ENCODE measurements at regions not wholly inside any gene's neighbourhood (a gene's known extent, or its start where the extent isn't known, plus 50 kb on each side); places are given as distances from the start of the nearest gene placed in this dataset.

- no TSS peak for BruUV-seq (replicated peaks)
- CTCF ChIA-PET, result no interaction called here
- POLR2A ChIA-PET, result no interaction called here
- no peak for TF ChIP-seq CTCF (IDR thresholded peaks at IDR 0.05; ENCODE audit: unreplicated experiment)
- Mint-ChIP-seq H3K27me3 (ENCODE audit: insufficient read depth, unreplicated experiment) (no peaks in the 10 kb centered on the region), H3K36me3 (ENCODE audit: insufficient read depth, unreplicated experiment) (no peaks in the 10 kb centered on the region), H3K4me3 (ENCODE audit: unreplicated experiment) (no peak overlapping the region), H3K4me1 (ENCODE audit: insufficient read depth, unreplicated experiment) (no peaks in the 10 kb centered on the region), H3K27ac (ENCODE audit: low read depth, unreplicated experiment) (no peak overlapping the region), H3K9me3 (ENCODE audit: unreplicated experiment) (peaks cover 6% of the 10 kb centered on the region)
- no peak for DNase-seq (ENCODE audit: unreplicated experiment)
- intact Hi-C loops (cut with micrococcal nuclease), result no loop called here
These were observed 731.5 kb downstream of the SLITRK1 start for GRCh38 chr13:83150616-83151307.

GRCh38 chr13:83136660-83137059 lies 745.6 kb downstream of the SLITRK1 start:
- Mint-ChIP-seq H3K9me3 (ENCODE audit: unreplicated experiment) (no peaks in the 10 kb centered on the region), H3K27ac (ENCODE audit: low read depth, unreplicated experiment) (no peak overlapping the region), H3K27me3 (ENCODE audit: insufficient read depth, unreplicated experiment) (no peaks in the 10 kb centered on the region), H3K36me3 (ENCODE audit: insufficient read depth, unreplicated experiment) (no peaks in the 10 kb centered on the region), H3K4me1 (ENCODE audit: insufficient read depth, unreplicated experiment) (no peaks in the 10 kb centered on the region), H3K4me3 (ENCODE audit: unreplicated experiment) (no peak overlapping the region)
- ChIA-PET CTCF (no interaction called here), POLR2A (interaction anchor here (0.5 to 0.7 kb wide), 2 partner anchors 247 to 1009 kb away, joined by 3 read pairs; no protein-coding TSS in a partner anchor)
- no peak for TF ChIP-seq CTCF (IDR thresholded peaks at IDR 0.05; ENCODE audit: unreplicated experiment)
- no TSS peak for BruUV-seq (replicated peaks)
- no peak for DNase-seq (ENCODE audit: unreplicated experiment)
- intact Hi-C loops (cut with micrococcal nuclease), result no loop called here

- BruUV-seq (replicated peaks), result no TSS peak
- no peak for TF ChIP-seq CTCF (IDR thresholded peaks at IDR 0.05; ENCODE audit: unreplicated experiment)
- H3K4me1 Mint-ChIP-seq (ENCODE audit: insufficient read depth, unreplicated experiment), result no peaks in the 10 kb centered on the region
- no peak overlapping the region for H3K4me3 Mint-ChIP-seq (ENCODE audit: unreplicated experiment)
- no peaks in the 10 kb centered on the region for H3K36me3 Mint-ChIP-seq (ENCODE audit: insufficient read depth, unreplicated experiment)
- ChIA-PET CTCF (no interaction called here), POLR2A (no interaction called here)
- H3K9me3 Mint-ChIP-seq (ENCODE audit: unreplicated experiment), result no peaks in the 10 kb centered on the region
- no peak for DNase-seq (ENCODE audit: unreplicated experiment)
- no peak overlapping the region for H3K27ac Mint-ChIP-seq (ENCODE audit: low read depth, unreplicated experiment)
- intact Hi-C loops (cut with micrococcal nuclease), result no loop called here
- H3K27me3 Mint-ChIP-seq (ENCODE audit: insufficient read depth, unreplicated experiment), result no peaks in the 10 kb centered on the region
These were observed 756.5 kb downstream of the SLITRK1 start for GRCh38 chr13:83125791-83126190.

GRCh38 chr13:83121896-83122295 lies 760.4 kb downstream of the SLITRK1 start:
- TF ChIP-seq CTCF (IDR thresholded peaks at IDR 0.05; ENCODE audit: unreplicated experiment), result no peak
- H3K4me1 Mint-ChIP-seq (ENCODE audit: insufficient read depth, unreplicated experiment), result no peaks in the 10 kb centered on the region
- ChIA-PET POLR2A (no interaction called here), CTCF (no interaction called here)
- no peak overlapping the region for H3K27ac Mint-ChIP-seq (ENCODE audit: low read depth, unreplicated experiment)
- H3K27me3 Mint-ChIP-seq (ENCODE audit: insufficient read depth, unreplicated experiment), result no peaks in the 10 kb centered on the region
- H3K9me3 Mint-ChIP-seq (ENCODE audit: unreplicated experiment), result no peaks in the 10 kb centered on the region
- no TSS peak for BruUV-seq (replicated peaks)
- intact Hi-C loops (cut with micrococcal nuclease), result no loop called here
- no peak for DNase-seq (ENCODE audit: unreplicated experiment)
- H3K4me3 Mint-ChIP-seq (ENCODE audit: unreplicated experiment), result no peak overlapping the region
- no peaks in the 10 kb centered on the region for H3K36me3 Mint-ChIP-seq (ENCODE audit: insufficient read depth, unreplicated experiment)
